Parathyroid adenoma (tissue), 2 donors: ENCODE measurements at regions not wholly inside any gene's neighbourhood (a gene's known extent, or its start where the extent isn't known, plus 50 kb on each side); places are given as distances from the start of the nearest gene placed in this dataset.

ENCODE experiments used
- H2AFZ ChIP-seq: fragments of 300-600 bp; sonication (generic); one replicate; pipeline ENCODE4 v1.7.0; 2017; ENCODE audit warnings: antibody characterized with exemption, mild to moderate bottlenecking
- H3K27ac ChIP-seq: fragments of 300-600 bp; sonication (generic); one replicate; pipeline ENCODE4 v1.7.0; 2017
- H3K27me3 ChIP-seq: fragments of 300-600 bp; sonication (generic); one replicate; pipeline ENCODE4 v1.7.0; 2017; ENCODE audit warnings: low read length; ENCODE audit not compliant: control insufficient read depth, insufficient read depth
- H3K36me3 ChIP-seq: fragments of 300-600 bp; sonication (generic); one replicate; pipeline ENCODE4 v1.7.0; 2017; ENCODE audit warnings: low read length; ENCODE audit not compliant: control insufficient read depth, insufficient read depth
- H3K4me1 ChIP-seq: fragments of 300-600 bp; sonication (generic); one replicate; pipeline ENCODE4 v1.7.0; 2017; ENCODE audit warnings: control low read depth
- H3K4me2 ChIP-seq: fragments of 300-600 bp; sonication (generic); one replicate; pipeline ENCODE4 v1.7.0; 2017; ENCODE audit warnings: low read length
- H3K4me3 ChIP-seq: fragments of 300-600 bp; sonication (generic); one replicate; pipeline ENCODE4 v1.7.0; 2017; ENCODE audit warnings: low read depth, low read length
- H3K79me2 ChIP-seq: fragments of 300-600 bp; sonication (generic); one replicate; pipeline ENCODE4 v1.7.0; 2017; ENCODE audit warnings: control low read depth
- H3K9ac ChIP-seq: fragments of 300-600 bp; sonication (generic); one replicate; pipeline ENCODE4 v1.7.0; 2017; ENCODE audit warnings: mild to moderate bottlenecking
- H3K9me3 ChIP-seq: fragments of 300-600 bp; sonication (generic); one replicate; pipeline ENCODE4 v1.7.0; 2017; ENCODE audit warnings: low read length; ENCODE audit not compliant: control insufficient read depth
- TF ChIP-seq, protein P1 (sequence below): fragments of 300-600 bp; sonication (generic); IDR thresholded peaks from one replicate; pipeline ENCODE4 v1.7.0; 2017; ENCODE audit warnings: antibody characterized with exemption, mild to moderate bottlenecking
- donor health status: primary hyperparathyroidism.

GRCh38 chr7:18361756-18362155 lies 133.8 kb upstream of the HDAC9 start:
- TF ChIP-seq, protein P1, sequence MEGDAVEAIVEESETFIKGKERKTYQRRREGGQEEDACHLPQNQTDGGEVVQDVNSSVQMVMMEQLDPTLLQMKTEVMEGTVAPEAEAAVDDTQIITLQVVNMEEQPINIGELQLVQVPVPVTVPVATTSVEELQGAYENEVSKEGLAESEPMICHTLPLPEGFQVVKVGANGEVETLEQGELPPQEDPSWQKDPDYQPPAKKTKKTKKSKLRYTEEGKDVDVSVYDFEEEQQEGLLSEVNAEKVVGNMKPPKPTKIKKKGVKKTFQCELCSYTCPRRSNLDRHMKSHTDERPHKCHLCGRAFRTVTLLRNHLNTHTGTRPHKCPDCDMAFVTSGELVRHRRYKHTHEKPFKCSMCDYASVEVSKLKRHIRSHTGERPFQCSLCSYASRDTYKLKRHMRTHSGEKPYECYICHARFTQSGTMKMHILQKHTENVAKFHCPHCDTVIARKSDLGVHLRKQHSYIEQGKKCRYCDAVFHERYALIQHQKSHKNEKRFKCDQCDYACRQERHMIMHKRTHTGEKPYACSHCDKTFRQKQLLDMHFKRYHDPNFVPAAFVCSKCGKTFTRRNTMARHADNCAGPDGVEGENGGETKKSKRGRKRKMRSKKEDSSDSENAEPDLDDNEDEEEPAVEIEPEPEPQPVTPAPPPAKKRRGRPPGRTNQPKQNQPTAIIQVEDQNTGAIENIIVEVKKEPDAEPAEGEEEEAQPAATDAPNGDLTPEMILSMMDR = no peak
- Histone ChIP-seq H3K9me3 (no peaks in the 10 kb centered on the region), H3K27me3 (no peaks in the 10 kb centered on the region), H3K36me3 (no peaks in the 10 kb centered on the region), H3K4me2 (no peak overlapping the region), H3K4me1 (no peaks in the 10 kb centered on the region), H3K79me2 (no peaks in the 10 kb centered on the region), H3K27ac (no peak overlapping the region), H3K9ac (no peak overlapping the region), H2AFZ (no peak overlapping the region), H3K4me3 (no peak overlapping the region)

GRCh38 chr7:18363751-18364380 lies 131.7 kb upstream of the HDAC9 start:
- Histone ChIP-seq H3K36me3 (no peaks in the 10 kb centered on the region), H3K79me2 (no peaks in the 10 kb centered on the region), H3K9ac (no peak overlapping the region), H3K27me3 (no peaks in the 10 kb centered on the region), H3K27ac (no peak overlapping the region), H3K4me3 (no peak overlapping the region), H3K4me1 (no peaks in the 10 kb centered on the region), H2AFZ (no peak overlapping the region), H3K4me2 (no peak overlapping the region), H3K9me3 (no peaks in the 10 kb centered on the region)
- TF ChIP-seq, protein P1 = no peak

GRCh38 chr7:18364396-18364795 lies 131.2 kb upstream of the HDAC9 start:
- Histone ChIP-seq H3K9ac (no peak overlapping the region), H3K36me3 (no peaks in the 10 kb centered on the region), H3K79me2 (no peaks in the 10 kb centered on the region), H3K4me3 (no peak overlapping the region), H3K4me1 (no peaks in the 10 kb centered on the region), H3K27me3 (no peaks in the 10 kb centered on the region), H3K4me2 (no peak overlapping the region), H3K27ac (no peak overlapping the region), H3K9me3 (no peaks in the 10 kb centered on the region), H2AFZ (no peak overlapping the region)
- TF ChIP-seq, protein P1 = no peak

GRCh38 chr7:18366394-18366793 lies 129.2 kb upstream of the HDAC9 start:
- Histone ChIP-seq H3K9ac (no peak overlapping the region), H3K79me2 (no peaks in the 10 kb centered on the region), H3K9me3 (no peaks in the 10 kb centered on the region), H3K27me3 (no peaks in the 10 kb centered on the region), H3K4me2 (no peak overlapping the region), H3K4me1 (no peaks in the 10 kb centered on the region), H2AFZ (no peak overlapping the region), H3K4me3 (no peak overlapping the region), H3K36me3 (no peaks in the 10 kb centered on the region), H3K27ac (no peak overlapping the region)
- TF ChIP-seq, protein P1 = no peak

GRCh38 chr7:18369011-18369410 lies 126.5 kb upstream of the HDAC9 start:
- Histone ChIP-seq H3K79me2 (no peaks in the 10 kb centered on the region), H3K27ac (no peak overlapping the region), H3K9ac (no peak overlapping the region), H3K4me3 (no peak overlapping the region), H3K4me1 (no peaks in the 10 kb centered on the region), H3K4me2 (no peak overlapping the region), H2AFZ (no peak overlapping the region), H3K9me3 (no peaks in the 10 kb centered on the region), H3K27me3 (no peaks in the 10 kb centered on the region), H3K36me3 (no peaks in the 10 kb centered on the region)
- TF ChIP-seq, protein P1 = no peak
